Trophoblast cell (in vitro differentiated cells and primary cell): ENCODE measurements at regions not wholly inside any gene's neighbourhood (a gene's known extent, or its start where the extent isn't known, plus 50 kb on each side); places are given as distances from the start of the nearest gene placed in this dataset.
A peak's percentile ranks its signal among the peaks of the same experiment; 100 is the strongest.
"Not testable (repeated sequence)": the region's sequence is repeated elsewhere in the genome, so short reads cannot be mapped to it uniquely, and the experiment has no call there.

Source experiments
- DNase-seq, 2 donors: peaks; one replicate each; pipeline ENCODE4 v3.0.0-alpha.2; 2016
- H2AFZ ChIP-seq: 2 replicates; pipeline ENCODE4 v1.6.1; 2013; ENCODE audit warnings: low read length, moderate library complexity, mild to moderate bottlenecking; ENCODE audit not compliant: insufficient read depth, poor library complexity
- H2AK5ac ChIP-seq: 2 replicates; pipeline ENCODE4 v1.6.1; 2013; ENCODE audit warnings: mild to moderate bottlenecking, low read length
- H2BK120ac ChIP-seq: 2 replicates; pipeline ENCODE4 v1.6.1; 2013; ENCODE audit warnings: low read length, mild to moderate bottlenecking, moderate library complexity; ENCODE audit not compliant: insufficient read depth, poor library complexity
- H2BK12ac ChIP-seq: 2 replicates; pipeline ENCODE4 v1.6.1; 2013; ENCODE audit warnings: mild to moderate bottlenecking, low read length, moderate library complexity
- H2BK5ac ChIP-seq: 2 replicates; pipeline ENCODE4 v1.6.1; 2013; ENCODE audit warnings: low read length, low read depth, moderate library complexity, mild to moderate bottlenecking; ENCODE audit not compliant: poor library complexity
- H3K14ac ChIP-seq: 2 replicates; pipeline ENCODE4 v1.6.1; 2013; ENCODE audit warnings: mild to moderate bottlenecking, low read length
- H3K18ac ChIP-seq: 2 replicates; pipeline ENCODE4 v1.6.1; 2013; ENCODE audit warnings: mild to moderate bottlenecking, low read length
- H3K23ac ChIP-seq: 2 replicates; pipeline ENCODE4 v1.6.1; 2013; ENCODE audit warnings: low read length
- H3K27ac ChIP-seq: 2 replicates; pipeline ENCODE4 v1.5.1; 2013; ENCODE audit warnings: low read depth, mild to moderate bottlenecking, inconsistent platforms, low read length, moderate library complexity
- H3K27me3 ChIP-seq: 2 replicates; pipeline ENCODE4 v1.6.1; 2013; ENCODE audit warnings: inconsistent platforms, mild to moderate bottlenecking, low read length, moderate library complexity; ENCODE audit not compliant: insufficient read depth
- H3K36me3 ChIP-seq, 2 experiments: 1 replicate in 1 of 2; 2 replicates in 1 of 2; pipeline ENCODE4 v1.6.1; 2013; ENCODE audit warnings: low read length in 2 of 2, mild to moderate bottlenecking in 2 of 2, moderate library complexity in 1 of 2; ENCODE audit not compliant: insufficient read depth in 2 of 2, control insufficient read depth in 1 of 2
- H3K4ac ChIP-seq: 2 replicates; pipeline ENCODE4 v1.6.1; 2013; ENCODE audit warnings: low read depth, mild to moderate bottlenecking, low read length, moderate library complexity
- H3K4me1 ChIP-seq, 2 experiments: 1 replicate in 1 of 2; 2 replicates in 1 of 2; pipeline ENCODE4 v1.6.1; 2013; ENCODE audit warnings: low read length in 2 of 2, mild to moderate bottlenecking in 2 of 2, moderate library complexity in 1 of 2; ENCODE audit not compliant: insufficient read depth in 2 of 2, control insufficient read depth in 1 of 2
- H3K4me2 ChIP-seq: 2 replicates; pipeline ENCODE4 v1.6.1; 2013; ENCODE audit warnings: inconsistent platforms, mild to moderate bottlenecking, low read length, moderate library complexity
- H3K4me3 ChIP-seq: 2 replicates; pipeline ENCODE4 v1.5.1; 2013; ENCODE audit warnings: mild to moderate bottlenecking, low read depth, low read length, inconsistent platforms
- H3K79me1 ChIP-seq: one replicate; pipeline ENCODE4 v1.6.1; 2013; ENCODE audit warnings: low read length
- H3K79me2 ChIP-seq: 2 replicates; pipeline ENCODE4 v1.6.1; 2013; ENCODE audit warnings: low read length, mild to moderate bottlenecking; ENCODE audit not compliant: control insufficient read depth, insufficient read depth, poor library complexity
- H3K9ac ChIP-seq: 2 replicates; pipeline ENCODE4 v1.6.1; 2013; ENCODE audit warnings: mild to moderate bottlenecking, low read length
- H3K9me3 ChIP-seq: 2 replicates; pipeline ENCODE4 v1.6.1; 2013; ENCODE audit warnings: low read depth, mild to moderate bottlenecking, control low read depth, inconsistent platforms, low read length; ENCODE audit not compliant: insufficient read depth
- H4K12ac ChIP-seq: 2 replicates; pipeline ENCODE4 v1.6.1; 2013; ENCODE audit warnings: low read depth, mild to moderate bottlenecking, low read length, moderate library complexity
- H4K8ac ChIP-seq: 2 replicates; pipeline ENCODE4 v1.6.1; 2013; ENCODE audit warnings: low read depth, mild to moderate bottlenecking, low read length, moderate library complexity
- H4K91ac ChIP-seq: one replicate; pipeline ENCODE4 v1.6.1; 2013; ENCODE audit warnings: low read depth, mild to moderate bottlenecking, low read length, moderate library complexity
- WGBS: extraction: QIAGEN DNeasy Blood & Tissue Kit; methylation state at CpG from one replicate; pipeline ENCODE4 v1.1.7; 2013; ENCODE audit warnings: missing lambda C conversion rate; ENCODE audit not compliant: insufficient read length, insufficient coverage; ENCODE audit errors: extremely low coverage; 5-methylcytosine and 5-hydroxymethylcytosine counted together

DNA sequence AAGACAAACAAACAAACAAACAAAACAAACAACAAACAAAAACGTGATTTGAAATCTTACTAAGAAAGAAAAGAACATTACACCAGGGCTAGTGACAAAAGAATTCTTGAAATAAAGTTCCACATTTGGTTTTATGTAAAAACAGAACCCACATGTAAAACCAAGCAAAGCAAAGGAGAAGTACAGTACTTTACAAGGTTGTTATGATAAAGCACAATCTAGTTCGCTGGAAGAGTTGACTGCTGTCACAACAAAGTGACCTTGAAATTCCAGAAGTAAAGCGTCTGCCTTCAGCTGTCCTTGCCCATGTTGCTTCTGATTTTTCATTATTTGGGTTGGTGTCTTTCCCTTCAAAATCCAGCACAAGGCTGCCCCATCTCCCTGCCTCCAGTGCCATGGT lies 94.8 kb upstream of the CYRIA start:
- Histone ChIP-seq H3K14ac (no peak overlapping the region), H2AK5ac (no peak overlapping the region), H3K4me3 (no peak overlapping the region), H3K36me3 (no peaks in the 10 kb centered on the region), H2AFZ (no peak overlapping the region), H4K91ac (no peak overlapping the region), H3K9ac (no peak overlapping the region), H4K12ac (no peak overlapping the region), H3K27me3 (no peaks in the 10 kb centered on the region), H3K4me2 (no peak overlapping the region), H2BK12ac (no peak overlapping the region), H3K27ac (no peak overlapping the region), H3K4ac (no peak overlapping the region), H3K18ac (no peak overlapping the region), H3K79me1 (no peaks in the 10 kb centered on the region), H3K79me2 (no peaks in the 10 kb centered on the region), H3K4me1 (peaks cover 3 to 10% of the 10 kb centered on the region in 2 experiments), H2BK5ac (no peak overlapping the region), H3K23ac (no peak overlapping the region), H3K9me3 (no peaks in the 10 kb centered on the region), H4K8ac (no peak overlapping the region), H2BK120ac (no peak overlapping the region)
- no peak for DNase-seq
- no CpG with 5 or more reads among the region's 3 CpGs for WGBS

DNA sequence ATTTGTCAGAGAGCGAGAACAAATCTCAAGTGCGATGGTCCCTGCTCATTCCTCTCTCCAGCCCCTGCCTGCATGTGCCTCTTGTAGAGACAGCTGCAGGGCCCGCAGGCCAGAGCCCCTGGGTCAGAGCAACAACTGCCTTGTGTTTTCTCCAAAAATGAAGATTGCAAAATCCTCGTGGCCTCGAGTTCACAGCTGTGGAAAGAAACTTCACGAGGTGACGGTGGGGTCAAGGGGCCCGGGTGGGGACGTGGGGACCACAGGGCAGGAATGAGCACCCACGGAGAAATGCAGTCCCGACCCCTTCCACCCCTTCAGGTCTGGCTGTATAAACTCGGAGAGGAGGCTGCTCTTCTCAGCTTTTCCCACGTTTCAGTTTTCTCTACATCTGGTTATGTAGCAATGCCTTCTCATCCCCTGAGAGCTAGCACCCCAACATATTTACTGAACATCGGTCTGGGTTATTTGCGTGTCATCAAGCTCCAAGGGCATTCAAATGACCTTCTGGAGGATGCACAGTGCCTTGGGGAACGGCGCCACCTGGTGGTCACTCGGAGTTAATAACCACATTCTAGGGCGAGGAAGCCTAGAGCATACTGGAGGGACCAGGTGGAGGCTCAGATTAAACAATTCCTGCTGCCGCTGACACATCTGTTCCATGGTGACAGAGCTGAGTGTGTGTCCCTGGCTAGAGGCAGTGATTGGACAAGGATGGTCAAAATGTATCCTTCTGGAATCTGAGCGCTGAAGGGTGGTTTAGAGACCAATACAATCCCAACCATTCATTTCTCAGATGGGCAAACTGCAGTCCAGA lies 91.4 kb upstream of the CYRIA start:
- H3K79me1 ChIP-seq, result no peaks in the 10 kb centered on the region
- no peak overlapping the region for H3K23ac ChIP-seq
- no peak overlapping the region for H2AFZ ChIP-seq
- H3K27me3 ChIP-seq, result no peaks in the 10 kb centered on the region
- DNase-seq, result peak; percentile 85 to 89
- no peaks in the 10 kb centered on the region for H3K9me3 ChIP-seq
- no peaks in the 10 kb centered on the region for H3K36me3 ChIP-seq
- WGBS, result no CpG with 5 or more reads among the region's 21 CpGs
- no peak overlapping the region for H3K4ac ChIP-seq
- H2BK5ac ChIP-seq, result no peak overlapping the region
- no peak overlapping the region for H4K8ac ChIP-seq
- H4K12ac ChIP-seq, result no peak overlapping the region
- no peak overlapping the region for H2BK120ac ChIP-seq
- no peak overlapping the region for H3K14ac ChIP-seq
- H3K18ac ChIP-seq, result no peak overlapping the region
- H3K4me1 ChIP-seq, result peaks cover 0 to 3% of the 10 kb centered on the region in 2 experiments
- H2AK5ac ChIP-seq, result no peak overlapping the region
- H3K27ac ChIP-seq, result no peak overlapping the region
- H3K9ac ChIP-seq, result no peak overlapping the region
- no peak overlapping the region for H3K4me3 ChIP-seq
- no peak overlapping the region for H3K4me2 ChIP-seq
- no peaks in the 10 kb centered on the region for H3K79me2 ChIP-seq
- peak overlapping the region; percentile 7 for H4K91ac ChIP-seq
- no peak overlapping the region for H2BK12ac ChIP-seq

DNA sequence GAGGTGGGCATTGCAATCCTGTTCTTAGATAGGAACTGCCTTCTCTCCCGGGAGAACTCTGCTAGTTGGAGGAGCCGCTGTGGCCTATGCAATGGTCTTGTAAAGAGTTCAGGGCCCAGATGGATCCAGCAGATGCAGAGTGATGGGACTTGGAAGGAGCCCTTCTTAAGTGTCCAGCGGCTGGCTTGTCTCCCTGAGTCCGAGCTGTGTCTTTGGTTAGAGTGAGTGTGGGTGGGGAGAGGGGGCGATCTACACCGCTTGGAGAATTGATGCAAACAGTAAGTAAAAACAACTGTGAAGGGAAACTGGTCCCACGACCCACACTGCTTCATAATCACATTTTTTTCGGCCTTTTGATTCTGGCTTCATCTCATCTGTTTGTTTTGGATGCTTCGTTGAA lies 89.8 kb upstream of the CYRIA start:
- no peak overlapping the region for H2BK12ac ChIP-seq
- WGBS, result no CpG with 5 or more reads among the region's 9 CpGs

DNA sequence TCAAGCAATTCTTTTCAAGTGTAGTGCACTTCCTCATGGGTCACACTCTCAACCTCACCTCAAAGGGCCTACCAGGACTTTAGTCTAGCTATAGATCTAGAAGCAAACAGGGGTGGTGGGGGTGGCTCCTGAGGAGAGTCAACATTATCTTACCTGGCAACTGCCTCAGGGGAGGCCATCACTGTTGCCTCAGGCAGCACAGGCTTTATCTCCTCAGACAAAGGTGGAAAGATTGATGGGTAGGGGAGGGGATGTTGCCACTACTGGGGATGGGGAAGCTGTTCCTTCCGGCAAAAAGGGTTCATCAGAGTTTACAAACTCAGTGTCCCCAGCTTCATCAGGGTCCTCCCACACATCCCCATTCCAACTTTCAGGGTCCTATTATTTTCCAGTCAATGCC lies 87.4 kb upstream of the CYRIA start:
- not testable (repeated sequence) for H3K27ac ChIP-seq, H3K4me2 ChIP-seq, H3K23ac ChIP-seq, H4K12ac ChIP-seq, H3K79me1 ChIP-seq, H2BK120ac ChIP-seq, H3K9me3 ChIP-seq, H3K36me3 ChIP-seq, H3K9ac ChIP-seq, H3K79me2 ChIP-seq, H3K14ac ChIP-seq, H2BK12ac ChIP-seq, H3K27me3 ChIP-seq, H2AFZ ChIP-seq, H3K4ac ChIP-seq, H3K18ac ChIP-seq, H4K8ac ChIP-seq, H4K91ac ChIP-seq, H2AK5ac ChIP-seq, DNase-seq, H3K4me1 ChIP-seq, H3K4me3 ChIP-seq, H2BK5ac ChIP-seq
- WGBS, result no CpG with 5 or more reads among the region's 1 CpG

More for the DNA sequence above, 89.8 kb upstream of the CYRIA start:
- Histone ChIP-seq H4K91ac (no peak overlapping the region), H2AK5ac (no peak overlapping the region), H3K4me2 (no peak overlapping the region), H3K4me1 (peaks cover 0 to 3% of the 10 kb centered on the region in 2 experiments), H2BK120ac (no peak overlapping the region), H3K4ac (no peak overlapping the region), H3K18ac (no peak overlapping the region), H3K27ac (no peak overlapping the region), H4K8ac (no peak overlapping the region), H3K14ac (no peak overlapping the region), H3K79me1 (no peaks in the 10 kb centered on the region), H3K23ac (no peak overlapping the region), H2AFZ (no peak overlapping the region), H3K27me3 (no peaks in the 10 kb centered on the region), H3K9ac (no peak overlapping the region), H3K36me3 (no peaks in the 10 kb centered on the region), H3K79me2 (no peaks in the 10 kb centered on the region), H2BK5ac (no peak overlapping the region), H3K4me3 (no peak overlapping the region), H3K9me3 (no peaks in the 10 kb centered on the region), H4K12ac (no peak overlapping the region)
- no peak for DNase-seq
